Small intestine (tissue), 7 donors: ENCODE measurements at regions not wholly inside any gene's neighbourhood (a gene's known extent, or its start where the extent isn't known, plus 50 kb on each side); places are given as distances from the start of the nearest gene placed in this dataset.

ENCODE experiments used
- DNase-seq, 2 donors: peaks; one replicate each; pipeline versions ENCODE4 v3.0.0 to v3.0.0-alpha.2; 2013
- FAIRE-seq: peaks from 2 replicates; lab custom pipeline; 2012; peaks lifted over from hg19 to GRCh38; lab: Jason Lieb, UNC
- H3K27ac ChIP-seq, 3 donors: one replicate each; pipeline ENCODE4 v1.5.1; 2013; ENCODE audit warnings: low read length in 2 of 3, mild to moderate bottlenecking in 2 of 3, control low read depth in 1 of 3, inconsistent platforms in 1 of 3, low read depth in 1 of 3, moderate library complexity in 1 of 3
- H3K27me3 ChIP-seq, 3 donors: one replicate each; pipeline ENCODE4 v1.6.1; 2013; ENCODE audit warnings: low read length in 3 of 3, inconsistent platforms in 1 of 3; ENCODE audit not compliant: control insufficient read depth in 3 of 3, insufficient read depth in 3 of 3
- H3K36me3 ChIP-seq, 3 donors: one replicate each; pipeline ENCODE4 v1.6.1; 2013; ENCODE audit warnings: low read length in 3 of 3, inconsistent platforms in 1 of 3, low read depth in 1 of 3, mild to moderate bottlenecking in 1 of 3, moderate library complexity in 1 of 3; ENCODE audit not compliant: control insufficient read depth in 3 of 3, insufficient read depth in 2 of 3
- H3K4me1 ChIP-seq, 3 donors: one replicate each; pipeline ENCODE4 v1.6.1; 2013; ENCODE audit warnings: low read length in 2 of 3, inconsistent platforms in 1 of 3, low read depth in 1 of 3, mild to moderate bottlenecking in 1 of 3, moderate library complexity in 1 of 3; ENCODE audit not compliant: control insufficient read depth in 3 of 3, insufficient read depth in 2 of 3
- H3K4me3 ChIP-seq, 3 donors: one replicate each; pipeline ENCODE4 v1.5.1; 2013; ENCODE audit warnings: low read length in 3 of 3, control low read depth in 1 of 3, inconsistent platforms in 1 of 3, low read depth in 1 of 3, mild to moderate bottlenecking in 1 of 3, moderate library complexity in 1 of 3
- H3K9me3 ChIP-seq, 2 donors: one replicate each; pipeline ENCODE4 v1.6.1; 2013; ENCODE audit warnings: low read depth in 1 of 2, low read length in 1 of 2; ENCODE audit not compliant: control insufficient read depth in 2 of 2, insufficient read depth in 1 of 2
- WGBS, 3 donors: extraction: QIAGEN DNeasy Blood & Tissue Kit; methylation state at CpG; one replicate each; pipeline ENCODE4 v1.1.7; 2013; 5-methylcytosine and 5-hydroxymethylcytosine counted together
- donor health status: healthy with polysubstance abuse.
- donor health status: control.
- donor health status: control.
- donor health status: Bipolar disorder and iron deficiency.
- donor health status: healthy.

GRCh38 chr5:168187614-168188013 lies 103.8 kb upstream of the WWC1 start:
- Histone ChIP-seq H3K4me3 (no peak overlapping the region), H3K27me3 (peaks cover 0 to 6% (median 0%) of the 10 kb centered on the region in 3 donors), H3K9me3 (no peaks in the 10 kb centered on the region), H3K36me3 (no peaks in the 10 kb centered on the region), H3K4me1 (no peaks in the 10 kb centered on the region), H3K27ac (no peak overlapping the region)
- DNase-seq (no peak), FAIRE-seq (no peak)
- 79 to 89% (median 85%) methylated on average over 6 of the region's 6 CpGs for WGBS, 3 donors

DNA sequence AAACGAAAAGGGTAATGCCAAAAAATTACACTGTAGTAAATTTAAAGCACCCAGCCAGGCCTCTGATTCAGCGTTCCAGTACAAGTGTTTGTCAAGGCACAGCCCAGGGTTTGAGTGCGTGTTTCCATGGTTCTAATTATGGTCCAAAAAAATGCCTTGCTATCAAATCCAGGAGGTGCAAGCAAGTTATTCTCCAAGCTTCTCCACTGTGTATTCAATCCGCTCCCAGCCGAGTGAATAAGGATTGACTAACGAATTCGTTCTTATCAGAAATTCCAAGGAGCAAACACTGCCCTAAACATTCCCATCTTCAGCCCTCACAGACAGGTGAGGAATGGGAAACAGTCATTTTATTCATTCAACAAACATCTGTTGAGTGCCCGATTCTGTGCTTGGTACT lies 103.3 kb upstream of the WWC1 start:
- no peak overlapping the region for H3K27ac ChIP-seq
- 85 to 88% (median 86%) methylated on average over 8 of the region's 8 CpGs for WGBS, 3 donors

GRCh38 chr5:168192120-168192519 lies 99.3 kb upstream of the WWC1 start:
- FAIRE-seq (no peak), DNase-seq (no peak)
- 89 to 93% (median 90%) methylated on average over 4 of the region's 4 CpGs for WGBS, 3 donors
- H3K4me3 ChIP-seq, result no peak overlapping the region
- no peaks in the 10 kb centered on the region for H3K4me1 ChIP-seq
- no peaks in the 10 kb centered on the region for H3K9me3 ChIP-seq
- H3K36me3 ChIP-seq, result no peaks in the 10 kb centered on the region
- no peak overlapping the region for H3K27ac ChIP-seq
- peaks cover 0 to 11% (median 2%) of the 10 kb centered on the region in 3 donors for H3K27me3 ChIP-seq

More for the DNA sequence above, 103.3 kb upstream of the WWC1 start:
- peaks cover 0 to 6% (median 0%) of the 10 kb centered on the region in 3 donors for H3K27me3 ChIP-seq
- H3K36me3 ChIP-seq, result no peaks in the 10 kb centered on the region
- H3K4me3 ChIP-seq, result no peak overlapping the region
- no peak for DNase-seq
- H3K9me3 ChIP-seq, result no peaks in the 10 kb centered on the region
- no peak for FAIRE-seq
- no peaks in the 10 kb centered on the region for H3K4me1 ChIP-seq

DNA sequence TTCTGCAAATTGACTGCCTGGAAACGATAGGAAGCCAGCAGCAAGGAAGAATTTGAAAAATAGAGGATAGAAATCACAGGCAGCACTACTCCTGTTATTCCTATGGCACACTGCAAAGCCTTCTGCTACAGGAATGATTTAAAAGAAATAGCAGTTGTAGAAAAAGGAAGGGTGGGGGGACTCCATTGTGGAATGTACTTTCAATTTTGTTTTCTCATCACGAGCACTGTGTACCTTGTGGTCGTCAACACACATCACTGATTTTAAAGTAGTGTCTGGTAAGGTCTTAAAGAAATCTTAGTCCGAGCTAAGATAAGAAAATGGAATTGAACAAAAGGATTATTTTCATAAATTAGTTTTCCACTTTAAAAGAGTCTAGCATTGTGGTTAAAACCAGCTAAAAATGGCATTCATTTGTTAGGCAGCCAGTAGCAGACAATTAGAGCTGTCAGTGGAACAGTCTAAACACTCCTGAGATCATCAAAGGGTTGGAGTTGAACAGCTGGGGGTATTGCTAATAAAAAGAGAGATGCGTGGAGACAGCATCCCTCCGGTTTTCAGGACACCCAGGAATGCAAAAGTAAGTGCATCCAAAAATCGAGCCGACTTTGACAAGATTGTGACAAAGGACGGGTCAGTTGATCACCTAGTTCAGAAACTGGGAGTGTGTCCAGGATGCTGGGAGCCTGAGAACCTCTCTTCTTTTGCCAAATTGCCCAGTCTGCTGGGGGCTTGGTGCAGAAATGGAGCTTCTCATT lies 97.8 kb upstream of the WWC1 start:
- Histone ChIP-seq H3K4me3 (no peak overlapping the region), H3K4me1 (no peaks in the 10 kb centered on the region), H3K27me3 (peaks cover 0 to 11% (median 2%) of the 10 kb centered on the region in 3 donors), H3K27ac (no peak overlapping the region), H3K36me3 (no peaks in the 10 kb centered on the region), H3K9me3 (no peaks in the 10 kb centered on the region)
- WGBS, 3 donors, result 50 to 66% (median 65%) methylated on average over 9 of the region's 9 CpGs
- DNase-seq, result no peak
- no peak for FAIRE-seq

- Histone ChIP-seq H3K27ac (no peak overlapping the region), H3K9me3 (no peaks in the 10 kb centered on the region), H3K36me3 (no peaks in the 10 kb centered on the region), H3K4me3 (no peak overlapping the region), H3K27me3 (peaks cover 0 to 9% (median 2%) of the 10 kb centered on the region in 3 donors), H3K4me1 (no peaks in the 10 kb centered on the region)
- DNase-seq (no peak), FAIRE-seq (no peak)
- 85 to 87% (median 86%) methylated on average over 9 of the region's 9 CpGs for WGBS, 3 donors
Measured at GRCh38 chr5:168195110-168195509, 96.3 kb upstream of the WWC1 start.

DNA sequence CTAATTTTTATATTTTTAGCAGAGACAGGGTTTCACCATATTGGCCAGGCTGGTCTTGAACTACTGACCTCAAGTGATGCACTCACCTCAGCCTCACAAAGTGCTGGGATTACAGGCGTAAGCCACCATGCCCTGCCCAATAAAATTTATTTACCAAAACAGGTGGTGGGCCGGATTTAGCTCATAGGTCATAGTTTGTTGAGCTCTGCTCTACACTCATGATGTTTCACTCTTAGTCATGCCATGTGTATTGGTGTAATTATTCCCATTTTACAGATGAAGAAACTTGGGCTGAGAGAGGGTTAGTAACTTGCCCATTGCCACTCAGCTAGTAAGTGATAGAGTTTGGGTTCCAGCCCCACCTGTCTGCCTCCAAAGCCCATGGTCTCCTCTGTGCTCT lies 93.1 kb upstream of the WWC1 start:
- no peak overlapping the region for H3K4me3 ChIP-seq
- H3K27ac ChIP-seq, result no peak overlapping the region
- 75 to 91% (median 88%) methylated on average over 2 of the region's 2 CpGs for WGBS, 3 donors
- no peak for DNase-seq
- FAIRE-seq, result no peak
- H3K4me1 ChIP-seq, result no peaks in the 10 kb centered on the region
- H3K36me3 ChIP-seq, result no peaks in the 10 kb centered on the region
- H3K9me3 ChIP-seq, result no peaks in the 10 kb centered on the region
- peaks cover 0 to 5% (median 2%) of the 10 kb centered on the region in 3 donors for H3K27me3 ChIP-seq

- no peaks in the 10 kb centered on the region for H3K4me1 ChIP-seq
- peaks cover 0 to 2% (median 0%) of the 10 kb centered on the region in 3 donors for H3K27me3 ChIP-seq
- no peaks in the 10 kb centered on the region for H3K36me3 ChIP-seq
- DNase-seq, result no peak
- 77 to 84% (median 84%) methylated on average over 1 of the region's 1 CpG for WGBS, 3 donors
- no peak for FAIRE-seq
- no peak overlapping the region for H3K4me3 ChIP-seq
- no peaks in the 10 kb centered on the region for H3K9me3 ChIP-seq
- H3K27ac ChIP-seq, result no peak overlapping the region
Measured at GRCh38 chr5:168202996-168203395, 88.4 kb upstream of the WWC1 start.

- H3K4me3 ChIP-seq, result no peak overlapping the region
- no peak overlapping the region for H3K27ac ChIP-seq
- 84 to 89% (median 84%) methylated on average over 6 of the region's 6 CpGs for WGBS, 3 donors
- H3K36me3 ChIP-seq, result no peaks in the 10 kb centered on the region
- no peaks in the 10 kb centered on the region for H3K9me3 ChIP-seq
- FAIRE-seq, result no peak
- H3K4me1 ChIP-seq, result no peaks in the 10 kb centered on the region
- peaks cover 0 to 2% (median 0%) of the 10 kb centered on the region in 3 donors for H3K27me3 ChIP-seq
- no peak for DNase-seq
Measured at GRCh38 chr5:168204165-168204564, 87.3 kb upstream of the WWC1 start.
